GM21619 (cell line): ENCODE measurements at regions not wholly inside any gene's neighbourhood (a gene's known extent, or its start where the extent isn't known, plus 50 kb on each side); places are given as distances from the start of the nearest gene placed in this dataset.
"Not testable (repeated sequence)": the region's sequence is repeated elsewhere in the genome, so short reads cannot be mapped to it uniquely, and the experiment has no call there.

ENCODE experiments used
- ATAC-seq: cut with Tn5 transposase; IDR thresholded peaks from one replicate; pipeline ENCODE4 v1.9.1; 2021; ENCODE audit not compliant: unreplicated experiment

DNA sequence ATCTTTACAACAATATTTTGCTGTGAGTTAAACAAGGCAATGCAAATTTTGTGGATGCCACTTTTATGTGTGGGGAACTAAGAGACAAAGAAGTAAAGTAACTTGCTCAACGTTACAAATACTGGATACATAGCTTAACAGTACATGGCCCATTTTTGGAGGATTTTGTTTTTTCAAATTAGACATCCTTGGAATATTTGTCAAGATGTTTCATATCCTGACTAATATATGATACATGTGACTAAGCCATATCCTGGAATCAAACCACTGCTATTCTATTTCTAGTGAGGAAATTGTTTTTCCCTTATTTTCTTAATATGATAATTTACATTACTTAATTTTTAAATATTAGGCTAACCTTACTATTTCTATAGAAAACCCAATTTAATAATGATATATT, 529.8 kb downstream of the DMRTA1 start:
- ATAC-seq, result no peak

DNA sequence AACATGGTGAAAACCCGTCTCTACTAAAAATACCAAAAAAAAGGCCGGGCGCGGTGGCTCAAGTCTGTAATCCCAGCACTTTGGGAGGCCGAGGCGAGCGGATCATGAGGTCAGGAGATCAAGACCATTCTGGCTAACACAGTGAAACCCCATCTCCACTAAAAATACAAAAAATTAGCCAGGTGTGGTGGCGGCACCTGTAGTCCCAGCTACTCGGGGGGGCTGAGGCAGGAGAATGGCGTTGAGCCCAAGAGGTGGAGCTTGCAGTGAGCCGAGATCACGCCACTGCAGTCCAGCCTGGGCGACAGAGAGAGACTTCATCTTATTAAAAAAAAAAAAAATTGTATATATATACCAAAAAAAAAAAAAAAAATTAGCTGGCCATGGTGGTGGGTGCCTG, 533.8 kb downstream of the DMRTA1 start:
- ATAC-seq, result not testable (repeated sequence)

DNA sequence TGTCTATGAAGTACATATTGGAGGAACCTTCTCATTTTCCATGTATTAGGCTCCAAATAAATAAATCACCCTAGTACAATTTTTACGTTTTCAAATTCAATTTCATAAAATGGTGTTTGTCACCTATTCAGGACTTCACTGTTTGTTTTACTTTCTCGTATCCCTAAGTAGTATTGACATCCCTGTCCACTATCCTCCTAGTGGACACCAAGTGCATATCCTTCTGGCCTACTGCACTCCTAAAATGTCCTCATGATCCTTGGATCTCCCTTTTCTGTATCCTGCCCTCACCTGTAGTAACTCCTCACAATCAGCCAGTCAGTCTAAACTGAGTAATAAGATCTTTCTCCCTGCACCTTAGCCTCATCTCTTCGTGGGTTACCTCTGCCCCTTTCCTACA, 539.9 kb downstream of the DMRTA1 start:
- no peak for ATAC-seq

DNA sequence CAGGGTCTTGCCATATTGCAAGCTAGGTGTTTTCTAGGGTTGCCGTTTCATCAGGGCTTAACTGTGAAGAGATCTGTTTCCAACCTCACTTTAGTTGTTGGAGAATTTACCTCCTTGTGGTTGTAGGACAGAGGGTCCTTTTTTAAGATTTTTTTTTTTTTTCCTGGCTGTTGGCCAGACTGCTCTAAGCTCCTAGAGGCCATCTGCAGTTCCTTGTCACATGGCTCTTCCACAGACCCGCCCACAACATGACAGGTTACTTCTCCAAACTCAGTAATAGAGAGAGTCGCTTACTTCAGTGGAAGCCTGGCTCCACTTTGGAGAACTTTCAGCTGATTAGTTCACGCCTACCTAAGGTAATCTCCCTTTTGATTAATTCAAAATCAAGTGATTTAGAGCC, 543.7 kb downstream of the DMRTA1 start:
- no peak for ATAC-seq

DNA sequence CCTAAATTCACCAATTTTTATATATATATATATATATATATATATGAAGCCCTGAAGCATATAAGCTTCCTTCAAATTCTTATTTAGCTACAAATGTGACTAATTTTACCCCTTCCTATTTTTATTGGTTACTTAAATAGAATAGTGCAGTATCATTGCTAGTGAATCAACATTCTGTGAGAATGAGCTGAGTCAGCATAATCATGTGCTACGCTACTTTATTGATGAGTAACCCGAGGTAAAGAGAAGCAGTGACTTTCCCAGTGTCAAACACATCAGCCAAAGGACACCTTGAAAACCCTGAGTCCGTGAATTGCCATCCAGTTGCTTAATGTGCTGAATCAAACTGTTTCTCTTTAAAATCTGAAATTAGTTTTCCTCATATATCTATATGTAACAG, 546.2 kb downstream of the DMRTA1 start:
- ATAC-seq, result no peak

DNA sequence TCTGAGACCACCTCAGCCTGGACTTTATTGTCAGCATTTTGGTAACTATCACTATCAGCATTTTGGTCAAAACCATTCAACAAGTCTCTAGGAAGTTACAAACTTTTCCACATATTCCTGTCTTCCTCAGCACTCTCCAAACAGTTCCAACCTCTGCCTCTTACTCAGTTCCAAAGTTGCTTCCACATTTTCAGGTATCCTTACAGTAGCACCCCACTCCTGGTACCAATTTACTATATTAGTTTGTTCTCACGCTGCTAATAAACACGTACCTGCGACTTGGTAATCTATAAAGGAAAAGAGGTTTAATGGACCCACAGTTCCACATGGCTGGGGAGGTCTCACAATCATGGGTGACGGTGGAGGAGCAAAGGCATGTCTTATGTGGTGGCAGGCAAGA, 551.3 kb downstream of the DMRTA1 start:
- ATAC-seq, result no peak

DNA sequence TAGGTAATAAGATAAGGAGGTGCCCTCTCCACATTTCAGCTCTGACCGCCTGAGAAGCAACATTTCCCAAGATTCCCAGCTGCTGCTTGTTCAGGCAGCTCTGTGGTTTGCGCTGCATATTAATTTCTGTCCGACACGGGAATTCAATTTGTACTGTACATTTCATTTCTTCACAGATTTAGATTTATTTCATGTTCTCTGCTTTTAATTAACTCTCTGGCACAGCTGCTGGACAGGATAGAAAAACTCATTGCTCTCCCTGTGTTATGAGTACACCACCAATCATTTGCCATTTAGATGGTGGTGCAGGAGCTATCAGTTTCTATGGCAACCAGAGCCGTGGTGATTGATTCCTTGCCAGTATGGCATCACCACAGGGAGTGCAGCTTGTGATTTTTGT, 558.5 kb downstream of the DMRTA1 start:
- ATAC-seq, result no peak

DNA sequence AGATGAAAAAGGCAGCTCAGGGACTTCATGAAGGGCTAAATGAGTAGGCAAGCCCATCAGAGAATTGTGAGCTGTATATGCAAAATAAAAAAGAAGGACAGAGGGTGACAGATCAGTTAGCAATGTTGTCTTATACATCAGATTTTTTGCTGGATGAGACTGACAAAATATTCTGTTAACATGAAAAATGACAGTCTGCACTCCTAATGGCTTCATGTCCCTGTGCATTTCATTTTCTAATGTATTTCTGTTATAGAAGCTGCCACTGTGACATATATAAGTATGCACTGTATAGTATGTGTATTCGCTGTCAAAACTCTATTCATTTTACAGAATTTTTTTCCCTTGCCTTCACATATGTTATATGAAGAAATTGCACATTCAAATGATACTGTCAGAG, 559.5 kb downstream of the DMRTA1 start:
- ATAC-seq, result no peak

DNA sequence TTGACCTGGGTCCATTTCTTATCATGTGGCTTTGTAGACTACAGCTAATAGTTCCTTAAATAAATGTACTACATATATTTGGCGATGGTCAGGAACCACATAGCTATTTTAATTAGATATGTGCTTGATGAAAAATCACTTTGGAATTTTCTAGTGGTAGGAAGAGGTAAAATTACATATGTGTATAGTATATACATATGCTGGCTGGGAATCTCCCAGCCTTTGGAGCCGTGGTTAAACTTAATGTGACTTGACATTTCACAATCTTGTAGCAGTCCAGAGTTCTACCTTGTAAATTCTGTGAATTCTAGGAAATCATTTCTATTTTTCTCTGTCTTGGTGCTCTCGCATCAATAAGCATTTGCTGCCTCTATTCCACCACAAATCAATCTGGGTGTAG, 565.0 kb downstream of the DMRTA1 start:
- no peak for ATAC-seq

DNA sequence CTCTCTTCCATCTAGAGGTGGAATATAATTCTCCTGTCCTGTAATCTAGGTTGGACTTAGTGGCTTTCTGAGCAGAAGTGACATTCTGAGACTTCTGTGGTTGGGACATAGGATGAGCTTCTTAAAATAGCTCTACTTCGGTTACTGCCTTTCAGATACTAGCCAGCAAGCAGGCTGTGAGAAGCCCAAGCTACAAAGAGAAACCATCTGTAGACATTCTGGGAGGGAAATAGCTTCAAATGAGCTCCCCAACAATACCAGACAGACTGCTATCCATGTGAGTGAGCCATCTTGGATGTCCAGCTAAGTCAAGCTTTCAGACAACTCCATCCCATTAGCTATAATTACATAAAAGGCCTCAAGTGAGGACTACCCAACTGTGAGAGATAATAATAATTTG, 568.9 kb downstream of the DMRTA1 start:
- no peak for ATAC-seq

DNA sequence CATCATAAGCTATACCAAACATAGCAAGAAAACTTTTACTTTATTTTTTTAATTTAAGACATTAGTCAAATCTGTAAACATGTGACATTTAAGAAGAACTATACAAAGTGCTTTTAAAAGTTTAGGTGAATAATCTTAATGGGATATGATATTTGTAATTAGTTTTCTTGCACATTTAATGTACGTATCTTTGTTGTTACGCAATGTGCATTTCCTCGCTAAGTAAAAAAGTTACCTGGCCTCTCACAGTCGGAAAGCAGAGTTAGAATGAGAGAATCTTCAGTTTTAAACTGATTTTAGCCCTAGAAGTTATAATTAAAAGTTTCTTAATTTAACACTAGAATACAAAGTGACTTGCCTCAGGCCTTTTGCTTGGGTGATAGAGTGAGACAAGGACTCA, 589.8 kb downstream of the DMRTA1 start:
- ATAC-seq, result no peak

DNA sequence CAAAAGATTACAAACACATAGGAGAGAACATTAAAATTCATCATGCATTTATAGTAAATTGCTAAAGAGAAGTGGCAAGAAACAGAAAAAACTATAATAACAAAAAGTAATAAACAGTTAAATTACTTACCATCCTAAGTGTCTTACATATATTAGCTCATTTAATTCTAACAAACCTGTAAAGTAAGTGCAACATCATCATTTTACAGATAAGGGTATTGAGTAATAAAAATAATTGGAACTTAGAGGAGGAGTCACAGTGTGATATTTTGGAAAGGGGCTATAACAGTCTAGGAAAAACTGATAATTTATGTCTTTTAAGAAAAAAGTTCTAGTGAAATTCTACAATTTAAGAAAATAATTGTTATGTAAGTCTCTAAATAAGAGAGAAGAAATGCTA, 592.8 kb downstream of the DMRTA1 start:
- ATAC-seq, result no peak

DNA sequence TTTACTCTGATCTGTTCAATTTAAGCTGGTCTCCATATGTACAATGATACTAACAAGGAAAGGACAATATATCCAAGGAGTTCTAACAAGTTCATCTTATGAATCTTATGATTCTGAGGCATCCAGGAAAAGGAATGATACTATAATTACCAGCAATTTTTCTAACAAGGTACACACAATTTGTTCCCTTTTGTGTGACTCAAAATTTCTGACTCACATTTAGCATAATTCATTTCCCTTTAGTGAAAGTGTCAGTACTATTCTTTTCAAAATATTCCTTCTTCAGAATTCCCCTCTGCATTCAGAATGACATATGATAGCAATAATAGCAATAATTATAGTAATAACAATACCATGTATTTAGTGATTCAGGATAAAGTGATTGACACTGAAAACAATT, 594.8 kb downstream of the DMRTA1 start:
- no peak for ATAC-seq

DNA sequence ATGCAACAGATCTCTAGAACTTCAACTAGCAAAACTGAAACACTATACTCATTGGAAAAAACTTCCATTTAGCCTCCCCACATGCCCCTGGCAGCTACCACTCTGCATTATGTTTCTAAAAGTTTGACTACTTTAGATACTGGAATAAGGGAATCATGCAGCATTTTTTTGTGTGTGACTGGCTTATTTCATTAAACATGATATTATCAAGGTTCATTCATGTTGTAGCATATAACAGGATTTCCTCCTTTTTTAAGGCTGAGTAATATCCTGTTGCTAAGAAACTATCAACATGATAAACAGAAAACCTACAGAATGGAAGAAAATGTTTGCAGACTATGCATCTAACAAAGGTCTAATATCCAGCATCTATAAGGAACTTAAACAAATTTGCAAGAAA, 597.9 kb downstream of the DMRTA1 start:
- no peak for ATAC-seq

DNA sequence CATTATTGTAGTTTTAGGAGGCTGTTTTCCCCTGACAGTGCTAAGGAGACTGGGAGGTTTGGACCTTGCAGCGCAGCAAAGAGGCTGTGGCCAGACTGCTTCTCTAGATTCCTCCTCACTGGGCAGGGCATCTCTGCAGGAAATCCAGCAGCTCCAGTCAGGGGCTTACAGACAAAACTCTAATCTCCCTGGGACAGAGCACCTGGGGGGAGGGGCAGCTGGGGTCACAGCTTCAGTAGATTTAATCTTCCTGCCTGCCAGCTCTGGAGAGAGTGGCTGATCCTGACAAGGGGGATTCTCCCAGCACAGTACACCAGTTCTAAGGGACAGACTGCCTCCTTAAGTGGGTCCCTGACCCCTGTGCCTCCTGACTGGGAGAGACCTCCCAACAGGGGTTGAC, 599.4 kb downstream of the DMRTA1 start:
- ATAC-seq, result not testable (repeated sequence)

DNA sequence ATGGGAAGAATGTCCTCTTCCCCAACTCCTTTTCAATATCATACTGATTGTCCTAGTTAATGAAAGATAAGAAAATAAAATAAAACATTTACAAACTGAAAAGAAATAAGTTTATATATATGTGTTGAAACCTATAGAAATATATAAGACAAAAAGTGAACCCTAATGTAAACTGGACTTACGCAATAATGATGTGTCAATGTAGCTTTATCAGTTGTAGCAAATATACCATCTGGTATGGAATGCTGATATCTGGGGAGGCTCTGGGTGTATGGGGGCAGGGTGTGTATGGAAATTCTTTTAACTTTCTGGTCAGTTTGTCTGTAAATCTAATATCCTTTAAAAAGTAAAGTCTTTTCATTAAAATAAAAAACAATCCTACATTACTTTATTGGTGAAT, 603.9 kb downstream of the DMRTA1 start:
- ATAC-seq, result no peak

DNA sequence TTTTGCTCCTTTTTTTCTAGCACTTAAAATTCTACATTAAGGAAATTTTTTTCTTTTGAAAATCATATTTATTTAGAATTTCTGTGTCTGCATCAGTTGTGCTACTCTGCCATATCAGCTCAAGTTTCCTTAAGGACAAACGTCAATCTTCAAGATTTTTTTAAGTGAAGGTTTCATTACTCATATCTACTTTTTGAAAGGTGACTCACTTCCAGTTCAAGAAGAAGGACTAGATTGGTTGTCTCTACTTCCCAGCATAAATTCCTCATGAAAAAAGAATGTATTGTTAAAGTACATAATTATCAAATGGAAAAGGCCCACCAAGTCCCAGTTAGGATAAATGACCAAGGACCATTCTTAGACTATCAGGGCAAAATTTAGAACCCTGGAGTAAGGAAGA, 626.5 kb downstream of the DMRTA1 start:
- no peak for ATAC-seq

DNA sequence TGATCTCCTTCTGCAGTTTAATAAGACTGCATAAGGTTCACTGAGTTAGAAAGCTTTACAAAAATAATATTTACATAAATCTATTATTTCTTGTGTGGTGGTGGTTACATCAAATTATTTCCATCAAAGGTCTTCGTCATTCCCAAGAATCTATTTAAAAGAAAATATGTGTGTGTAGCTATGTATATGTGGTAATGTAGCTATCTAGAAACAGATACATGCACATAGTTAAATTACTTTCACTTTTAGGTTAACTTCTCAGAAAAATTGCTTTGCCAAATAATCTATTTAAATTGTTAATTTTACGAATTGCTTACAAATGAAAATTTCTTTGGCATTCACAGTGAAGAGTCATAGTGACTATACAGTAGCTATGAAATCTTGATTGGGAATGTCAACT, 633.2 kb downstream of the DMRTA1 start:
- no peak for ATAC-seq

DNA sequence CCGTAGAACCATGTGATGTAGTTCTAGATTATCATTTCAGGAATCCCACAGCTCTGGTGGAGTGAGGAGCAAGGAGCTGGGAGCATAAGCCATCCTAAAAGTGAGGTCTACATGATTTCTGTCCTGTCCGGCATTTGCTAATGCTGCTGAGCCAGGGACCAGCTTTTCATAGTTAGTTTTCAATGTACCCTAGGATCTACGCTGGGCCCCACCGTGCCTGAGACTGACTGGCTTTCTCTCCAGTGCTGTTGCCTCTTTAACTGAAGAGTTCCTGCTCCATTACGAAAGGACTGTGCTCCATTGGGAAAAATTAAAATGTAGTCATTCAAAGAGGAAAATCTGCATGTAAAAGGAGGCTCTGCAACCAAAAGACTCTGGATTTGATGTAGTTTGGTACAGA, 634.8 kb downstream of the DMRTA1 start:
- ATAC-seq, result no peak

DNA sequence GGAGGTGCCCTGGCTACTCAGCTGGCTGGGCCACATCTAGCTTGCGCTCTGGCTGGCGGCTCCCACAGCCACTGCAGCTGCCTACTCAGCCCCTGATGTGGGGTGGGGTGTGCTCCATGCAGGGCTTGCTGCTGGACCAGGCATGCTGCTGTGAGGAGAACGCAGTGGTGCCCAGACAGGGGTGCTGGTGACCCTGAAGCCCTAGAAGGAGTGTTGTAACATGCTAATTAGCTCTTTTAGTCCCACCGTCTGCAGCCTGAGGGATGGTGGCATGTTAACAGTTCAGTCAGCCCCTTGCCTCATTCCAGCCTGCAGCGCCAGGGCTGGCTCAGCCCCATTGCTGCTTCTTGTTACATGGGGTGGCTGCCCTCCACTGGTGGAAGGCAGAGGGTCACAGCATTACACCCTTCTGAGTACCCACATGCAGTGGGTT, 642.3 kb downstream of the DMRTA1 start:
- no peak for ATAC-seq

DNA sequence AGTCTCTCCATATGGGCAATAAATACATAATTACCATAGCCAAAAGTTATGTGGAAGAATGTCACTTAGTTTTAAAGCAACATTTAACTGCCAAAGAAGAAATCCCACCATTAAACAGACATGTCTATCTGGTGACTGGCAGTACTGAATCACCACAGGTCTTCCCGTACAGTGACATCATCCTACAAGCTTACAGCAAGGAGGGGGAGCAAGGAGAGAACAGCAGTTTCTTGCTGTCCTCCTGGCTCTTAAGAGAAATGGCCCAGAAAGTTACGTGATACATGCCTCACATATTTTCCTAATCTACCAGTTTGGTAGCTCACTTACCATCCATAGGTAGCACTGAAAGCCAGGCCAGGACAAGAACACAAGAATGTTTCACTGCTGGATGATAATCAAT, 671.0 kb downstream of the DMRTA1 start:
- no peak for ATAC-seq

DNA sequence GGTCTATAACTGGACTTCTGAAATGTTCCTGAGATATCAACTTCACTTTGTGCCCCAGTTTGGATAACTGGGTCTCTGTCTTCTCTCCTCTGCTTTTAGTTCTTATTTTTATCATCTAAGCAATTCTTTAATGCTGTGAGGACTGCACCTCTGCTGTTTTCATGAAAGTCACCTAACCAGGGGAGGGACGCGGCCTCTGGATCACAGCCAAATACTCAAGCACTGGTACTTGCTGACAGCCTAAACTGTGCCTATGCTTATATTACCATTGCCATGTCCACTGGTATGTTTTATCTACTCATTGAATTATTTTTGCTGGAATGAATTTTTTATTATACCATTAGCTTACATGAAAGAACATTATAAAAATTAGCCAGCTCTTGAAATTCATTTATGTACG, 674.0 kb downstream of the DMRTA1 start:
- ATAC-seq, result no peak

DNA sequence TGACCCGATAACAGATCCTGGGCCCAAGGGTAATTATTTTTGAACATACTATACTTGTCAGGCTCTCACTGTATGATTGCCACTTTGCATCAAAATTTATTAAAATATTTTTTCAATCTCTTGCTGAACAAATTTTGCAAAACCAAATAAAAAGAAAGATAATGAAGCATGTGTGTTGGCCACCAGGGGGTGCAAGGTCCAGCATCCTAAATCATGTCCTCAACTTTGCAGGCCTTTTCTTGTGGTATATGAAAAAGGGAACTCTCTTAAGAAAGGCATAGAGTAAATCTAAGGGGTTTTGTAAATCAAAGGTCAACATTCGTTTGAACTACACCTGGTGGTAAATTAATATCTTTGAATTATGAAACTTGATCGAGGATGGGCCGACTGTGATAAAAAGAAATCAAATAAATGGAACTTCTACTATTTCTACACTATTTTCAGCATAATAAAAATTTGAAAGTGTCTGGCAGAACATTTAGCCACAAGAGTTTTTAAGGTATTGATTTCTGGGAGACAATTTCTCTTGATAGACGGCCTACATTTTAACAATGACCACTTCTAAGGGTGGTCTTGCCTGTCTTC, 676.5 kb downstream of the DMRTA1 start:
- no peak for ATAC-seq

DNA sequence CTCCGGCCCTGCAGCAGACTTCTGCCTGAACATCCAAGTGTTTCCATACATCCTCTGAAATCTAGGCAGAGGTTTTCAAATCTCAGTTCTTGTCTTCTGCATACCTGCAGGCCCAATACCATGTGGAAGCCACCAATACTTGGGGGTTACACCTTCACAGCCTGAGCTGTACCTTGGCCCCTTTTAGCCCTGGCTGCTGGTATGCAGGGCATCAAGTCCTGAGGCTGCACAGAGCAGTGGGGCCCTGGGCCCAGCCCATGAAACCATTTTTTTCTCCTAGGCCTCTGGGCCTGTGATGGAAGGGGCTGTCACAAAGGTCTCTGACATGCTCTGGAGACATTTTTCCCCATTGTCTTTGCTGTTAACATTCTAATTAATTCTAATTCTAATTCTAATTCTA, 680.6 kb downstream of the ELAVL2 start:
- ATAC-seq, result no peak
